ENCODE measurements at regions not wholly inside any gene's neighbourhood (a gene's known extent, or its start where the extent isn't known, plus 50 kb on each side); places are given as distances from the start of the nearest gene placed in this dataset.

GRCh38 chr13:79861731-79862130 lies 380.8 kb downstream of the NDFIP2 start:
- TF ChIP-seq POLR2A (IDR thresholded peaks at IDR 0.05; ENCODE audit: low read depth) (no peak), CTCF (IDR thresholded peaks at IDR 0.05) (no peak), POLR2AphosphoS5 (IDR thresholded peaks at IDR 0.05) (no peak), EP300 (IDR thresholded peaks at IDR 0.05) (no peak)

All from esophagus muscularis mucosa (tissue), 4 donors.